HG03066 (cell line): ENCODE measurements at regions not wholly inside any gene's neighbourhood (a gene's known extent, or its start where the extent isn't known, plus 50 kb on each side); places are given as distances from the start of the nearest gene placed in this dataset.
"Not testable (repeated sequence)": the region's sequence is repeated elsewhere in the genome, so short reads cannot be mapped to it uniquely, and the experiment has no call there.

Source experiments
- ATAC-seq: cut with Tn5 transposase; IDR thresholded peaks from one replicate; pipeline ENCODE4 v1.9.1; 2021; ENCODE audit warnings: low read depth; ENCODE audit not compliant: unreplicated experiment

GRCh38 chrX:44690129-44690528, 147.5 kb upstream of the FUNDC1 start:
- no peak for ATAC-seq

- no peak for ATAC-seq
These were observed 132.8 kb upstream of the FUNDC1 start for GRCh38 chrX:44675362-44676024.

- no peak for ATAC-seq
These were observed 132.2 kb upstream of the FUNDC1 start for GRCh38 chrX:44674906-44675305.

- no peak for ATAC-seq
These were observed 127.0 kb upstream of the FUNDC1 start for GRCh38 chrX:44669626-44670025.

GRCh38 chrX:44667771-44668170, 125.1 kb upstream of the FUNDC1 start:
- ATAC-seq, result no peak

- not testable (repeated sequence) for ATAC-seq
These were observed 115.1 kb upstream of the FUNDC1 start for GRCh38 chrX:44657718-44658246.

- no peak for ATAC-seq
These were observed 108.7 kb upstream of the FUNDC1 start for GRCh38 chrX:44651358-44651757.

GRCh38 chrX:44643723-44644122, 101.1 kb upstream of the FUNDC1 start:
- no peak for ATAC-seq

- ATAC-seq, result no peak
These were observed 94.6 kb upstream of the FUNDC1 start for GRCh38 chrX:44637282-44637681.

GRCh38 chrX:44621078-44621477, 78.4 kb upstream of the FUNDC1 start:
- no peak for ATAC-seq

GRCh38 chrX:44619039-44619438, 76.4 kb upstream of the FUNDC1 start:
- ATAC-seq, result no peak

- peak; percentile 96 for ATAC-seq
These were observed 53.6 kb upstream of the FUNDC1 start for GRCh38 chrX:44596277-44596676.
